SK-N-SH (cell line): ENCODE measurements at regions not wholly inside any gene's neighbourhood (a gene's known extent, or its start where the extent isn't known, plus 50 kb on each side); places are given as distances from the start of the nearest gene placed in this dataset.

ENCODE experiments used
- GABPA ChIP-seq: IDR thresholded peaks from 2 replicates; pipeline ENCODE4 v1.4.0; 2012; ENCODE audit warnings: low read depth, mild to moderate bottlenecking
- POLR2AphosphoS5 ChIP-seq: IDR thresholded peaks from 2 replicates; pipeline ENCODE4 v1.6.1; 2012; ENCODE audit warnings: low read depth, low read length
- RAD21 ChIP-seq: IDR thresholded peaks from 2 replicates; pipeline ENCODE4 v1.6.1; 2012; ENCODE audit warnings: mild to moderate bottlenecking, low read length
- TF ChIP-seq, protein P1 (sequence below): IDR thresholded peaks from 2 replicates; pipeline ENCODE4 v1.4.0; 2012; ENCODE audit warnings: low read depth, borderline replicate concordance
- TF ChIP-seq, protein P2 (sequence below): fragments of 200-600 bp; sonication (generic); IDR thresholded peaks from 2 replicates; pipeline ENCODE4 v1.6.1; 2017; ENCODE audit warnings: antibody characterized with exemption, mild to moderate bottlenecking, moderate library complexity

DNA sequence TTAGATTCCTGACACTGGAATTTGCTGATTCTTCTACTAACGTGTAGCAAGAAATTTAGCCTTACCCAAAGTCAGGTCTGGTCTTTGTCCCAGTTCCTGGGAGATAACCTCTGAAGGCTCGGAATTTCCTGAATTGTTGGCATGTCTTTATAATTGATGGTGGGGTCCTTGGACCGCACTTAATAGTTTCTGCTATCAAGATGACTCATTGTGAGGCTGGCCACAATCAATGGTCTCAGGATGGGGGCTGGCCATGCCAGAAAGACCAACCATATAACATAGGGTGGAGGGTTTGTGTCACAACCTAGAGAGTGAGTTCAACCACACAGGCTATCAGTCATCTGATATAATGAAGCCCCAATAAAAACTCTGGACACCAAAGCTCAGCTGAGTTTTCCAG lies 259.7 kb downstream of the DAD1 start:
- TF ChIP-seq, protein P1, sequence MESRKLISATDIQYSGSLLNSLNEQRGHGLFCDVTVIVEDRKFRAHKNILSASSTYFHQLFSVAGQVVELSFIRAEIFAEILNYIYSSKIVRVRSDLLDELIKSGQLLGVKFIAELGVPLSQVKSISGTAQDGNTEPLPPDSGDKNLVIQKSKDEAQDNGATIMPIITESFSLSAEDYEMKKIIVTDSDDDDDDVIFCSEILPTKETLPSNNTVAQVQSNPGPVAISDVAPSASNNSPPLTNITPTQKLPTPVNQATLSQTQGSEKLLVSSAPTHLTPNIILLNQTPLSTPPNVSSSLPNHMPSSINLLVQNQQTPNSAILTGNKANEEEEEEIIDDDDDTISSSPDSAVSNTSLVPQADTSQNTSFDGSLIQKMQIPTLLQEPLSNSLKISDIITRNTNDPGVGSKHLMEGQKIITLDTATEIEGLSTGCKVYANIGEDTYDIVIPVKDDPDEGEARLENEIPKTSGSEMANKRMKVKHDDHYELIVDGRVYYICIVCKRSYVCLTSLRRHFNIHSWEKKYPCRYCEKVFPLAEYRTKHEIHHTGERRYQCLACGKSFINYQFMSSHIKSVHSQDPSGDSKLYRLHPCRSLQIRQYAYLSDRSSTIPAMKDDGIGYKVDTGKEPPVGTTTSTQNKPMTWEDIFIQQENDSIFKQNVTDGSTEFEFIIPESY: no peak
- TF ChIP-seq, protein P2, sequence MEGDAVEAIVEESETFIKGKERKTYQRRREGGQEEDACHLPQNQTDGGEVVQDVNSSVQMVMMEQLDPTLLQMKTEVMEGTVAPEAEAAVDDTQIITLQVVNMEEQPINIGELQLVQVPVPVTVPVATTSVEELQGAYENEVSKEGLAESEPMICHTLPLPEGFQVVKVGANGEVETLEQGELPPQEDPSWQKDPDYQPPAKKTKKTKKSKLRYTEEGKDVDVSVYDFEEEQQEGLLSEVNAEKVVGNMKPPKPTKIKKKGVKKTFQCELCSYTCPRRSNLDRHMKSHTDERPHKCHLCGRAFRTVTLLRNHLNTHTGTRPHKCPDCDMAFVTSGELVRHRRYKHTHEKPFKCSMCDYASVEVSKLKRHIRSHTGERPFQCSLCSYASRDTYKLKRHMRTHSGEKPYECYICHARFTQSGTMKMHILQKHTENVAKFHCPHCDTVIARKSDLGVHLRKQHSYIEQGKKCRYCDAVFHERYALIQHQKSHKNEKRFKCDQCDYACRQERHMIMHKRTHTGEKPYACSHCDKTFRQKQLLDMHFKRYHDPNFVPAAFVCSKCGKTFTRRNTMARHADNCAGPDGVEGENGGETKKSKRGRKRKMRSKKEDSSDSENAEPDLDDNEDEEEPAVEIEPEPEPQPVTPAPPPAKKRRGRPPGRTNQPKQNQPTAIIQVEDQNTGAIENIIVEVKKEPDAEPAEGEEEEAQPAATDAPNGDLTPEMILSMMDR: no peak
- TF ChIP-seq RAD21: no peak
- no peak for TF ChIP-seq POLR2AphosphoS5
- TF ChIP-seq GABPA: no peak
